EH (cell line): ENCODE measurements at regions not wholly inside any gene's neighbourhood (a gene's known extent, or its start where the extent isn't known, plus 50 kb on each side); places are given as distances from the start of the nearest gene placed in this dataset.
"Not testable (repeated sequence)": the region's sequence is repeated elsewhere in the genome, so short reads cannot be mapped to it uniquely, and the experiment has no call there.

ENCODE experiments used
- DNase-seq: peaks from one replicate; pipeline ENCODE4 v3.0.0-alpha.2; 2015; ENCODE audit warnings: low read depth

- DNase-seq: not testable (repeated sequence)
Measured at GRCh38 chrX:94341730-94342129, 667.7 kb downstream of the FAM133A start.

GRCh38 chrX:94361241-94361640 is 687.2 kb downstream of the FAM133A start:
- no peak for DNase-seq

- DNase-seq: no peak
Measured at GRCh38 chrX:94365736-94366135, 691.7 kb downstream of the FAM133A start.

- no peak for DNase-seq
Measured at GRCh38 chrX:94366616-94367015, 692.6 kb downstream of the FAM133A start.

GRCh38 chrX:94389044-94389443 is 715.0 kb downstream of the FAM133A start:
- no peak for DNase-seq

GRCh38 chrX:94400488-94400887 is 726.5 kb downstream of the FAM133A start:
- no peak for DNase-seq

- no peak for DNase-seq
Measured at GRCh38 chrX:94401426-94401825, 727.4 kb downstream of the FAM133A start.

GRCh38 chrX:94414746-94415145 is 740.7 kb downstream of the FAM133A start:
- no peak for DNase-seq

GRCh38 chrX:94418065-94418464 is 744.1 kb downstream of the FAM133A start:
- no peak for DNase-seq

GRCh38 chrX:94424456-94424855 is 750.5 kb downstream of the FAM133A start:
- DNase-seq: no peak

- no peak for DNase-seq
Measured at GRCh38 chrX:94430091-94430490, 756.1 kb downstream of the FAM133A start.

- no peak for DNase-seq
Measured at GRCh38 chrX:94435799-94436198, 761.8 kb downstream of the FAM133A start.

GRCh38 chrX:94454159-94454558 is 780.2 kb downstream of the FAM133A start:
- DNase-seq: no peak

GRCh38 chrX:94454606-94455005 is 780.6 kb downstream of the FAM133A start:
- DNase-seq: no peak

GRCh38 chrX:94455782-94456181 is 781.8 kb downstream of the FAM133A start:
- no peak for DNase-seq

GRCh38 chrX:94492541-94492940 is 818.5 kb downstream of the FAM133A start:
- no peak for DNase-seq

GRCh38 chrX:94493405-94493804 is 819.4 kb downstream of the FAM133A start:
- DNase-seq: no peak

GRCh38 chrX:94511564-94511963 is 837.6 kb downstream of the FAM133A start:
- no peak for DNase-seq

- DNase-seq: no peak
Measured at GRCh38 chrX:94515009-94515408, 841.0 kb downstream of the FAM133A start.

- DNase-seq: no peak
Measured at GRCh38 chrX:94524867-94525266, 850.9 kb downstream of the FAM133A start.

GRCh38 chrX:94545722-94546121 is 871.7 kb downstream of the FAM133A start:
- DNase-seq: no peak

- DNase-seq: no peak
Measured at GRCh38 chrX:94551831-94552230, 877.8 kb downstream of the FAM133A start.

GRCh38 chrX:94560930-94561329 is 886.9 kb downstream of the FAM133A start:
- no peak for DNase-seq

- no peak for DNase-seq
Measured at GRCh38 chrX:94576367-94577004, 902.5 kb downstream of the FAM133A start.

- no peak for DNase-seq
Measured at GRCh38 chrX:94600077-94600476, 926.1 kb downstream of the FAM133A start.
